IMR-90 (cell line): ENCODE measurements at regions not wholly inside any gene's neighbourhood (a gene's known extent, or its start where the extent isn't known, plus 50 kb on each side); places are given as distances from the start of the nearest gene placed in this dataset.

ENCODE experiments used
- ATAC-seq: fragments of 200-7000 bp; cut with Tn5 transposase; 2 replicates; pipeline ENCODE4 v1.9.1; 2020; ENCODE audit warnings: low read depth, mild to moderate bottlenecking, moderate library complexity
- BruUV-seq: library from RNA; stranded (reverse); fragments of 400-500 nt; replicated peaks from 2 replicates; lab custom pipeline; 2021; lab: Mats Ljungman, UMichigan
- CTCF ChIA-PET: fragments of 300-600 bp; formaldehyde crosslinking; extraction: SDS; loops from one replicate; lab custom pipeline; 2021; ENCODE audit warnings: antibody characterized with exemption; lab: Yijun Ruan, JAX
- POLR2A ChIA-PET: fragments of 300-600 bp; sonication (Branson Sonifier 250); formaldehyde crosslinking; loops from one replicate; lab custom pipeline; 2022; ENCODE audit warnings: antibody characterized with exemption; ENCODE audit not compliant: unreplicated experiment; lab: Charles Lee
- DNase-seq: peaks from one replicate; pipeline ENCODE4 v3.0.0; 2013
- H2AFZ ChIP-seq: replicated peaks from 2 replicates; pipeline ENCODE3; 2013; ENCODE audit warnings: low read length, mild to moderate bottlenecking; ENCODE audit not compliant: poor library complexity
- H2AK5ac ChIP-seq: 2 replicates; pipeline ENCODE4 v1.6.1; 2013; ENCODE audit warnings: low read depth, low read length, inconsistent platforms
- H2AK9ac ChIP-seq: replicated peaks from 2 replicates; pipeline ENCODE3; 2013; ENCODE audit warnings: mild to moderate bottlenecking, low read depth, low read length, moderate library complexity; ENCODE audit not compliant: poor library complexity
- H2BK120ac ChIP-seq: 2 replicates; pipeline ENCODE4 v1.6.1; 2013; ENCODE audit warnings: low read depth, low read length, inconsistent platforms
- H2BK15ac ChIP-seq: 3 replicates; pipeline ENCODE4 v1.6.1; 2013; ENCODE audit warnings: low read depth, low read length, inconsistent platforms
- H2BK20ac ChIP-seq: 2 replicates; pipeline ENCODE4 v1.6.1; 2013; ENCODE audit warnings: low read depth, mild to moderate bottlenecking, inconsistent platforms, low read length, moderate library complexity
- H2BK5ac ChIP-seq: 2 replicates; pipeline ENCODE4 v1.6.1; 2013; ENCODE audit warnings: mild to moderate bottlenecking, low read depth, low read length, inconsistent platforms; ENCODE audit not compliant: poor library complexity, severe bottlenecking
- H3K14ac ChIP-seq: replicated peaks from 2 replicates; pipeline ENCODE4 v1.6.1; 2013; ENCODE audit warnings: low read depth, low read length, inconsistent platforms
- H3K18ac ChIP-seq: 2 replicates; pipeline ENCODE4 v1.6.1; 2013; ENCODE audit warnings: low read depth, low read length, control low read depth
- H3K23ac ChIP-seq: 2 replicates; pipeline ENCODE4 v1.6.1; 2013; ENCODE audit warnings: low read depth, low read length, inconsistent platforms
- H3K27ac ChIP-seq: 2 replicates; pipeline ENCODE4 v1.5.1; 2013; ENCODE audit warnings: mild to moderate bottlenecking, control low read depth, low read length; ENCODE audit not compliant: insufficient read depth
- H3K27me3 ChIP-seq: 2 replicates; pipeline ENCODE4 v1.6.1; 2013; ENCODE audit warnings: low read length; ENCODE audit not compliant: control insufficient read depth, insufficient read depth
- H3K36me3 ChIP-seq: 2 replicates; pipeline ENCODE4 v1.6.1; 2013; ENCODE audit warnings: low read length, mixed read lengths; ENCODE audit not compliant: control insufficient read depth, insufficient read depth
- H3K4ac ChIP-seq: 2 replicates; pipeline ENCODE4 v1.6.1; 2013; ENCODE audit warnings: low read depth, low read length, inconsistent platforms
- H3K4me1 ChIP-seq: 2 replicates; pipeline ENCODE4 v1.6.1; 2013; ENCODE audit warnings: low read length, mixed read lengths; ENCODE audit not compliant: control insufficient read depth, insufficient read depth
- H3K4me2 ChIP-seq: 2 replicates; pipeline ENCODE4 v1.6.1; 2013; ENCODE audit warnings: low read depth, mild to moderate bottlenecking, control low read depth, low read length, moderate library complexity
- H3K4me3 ChIP-seq: 2 replicates; pipeline ENCODE4 v1.5.1; 2013; ENCODE audit warnings: low read depth, mild to moderate bottlenecking, control low read depth, low read length, moderate library complexity; ENCODE audit not compliant: insufficient read depth
- H3K56ac ChIP-seq: 2 replicates; pipeline ENCODE4 v1.6.1; 2013; ENCODE audit warnings: low read length, inconsistent platforms; ENCODE audit not compliant: insufficient read depth; ENCODE audit errors: extremely low read depth
- H3K79me1 ChIP-seq, 2 experiments: 2 replicates each; pipeline ENCODE4 v1.6.1; 2013; ENCODE audit warnings: low read length in 2 of 2, inconsistent platforms in 1 of 2, low read depth in 1 of 2
- H3K9ac ChIP-seq: 2 replicates; pipeline ENCODE4 v1.6.1; 2013; ENCODE audit warnings: low read depth, low read length, control low read depth
- H3K9me1 ChIP-seq: 2 replicates; pipeline ENCODE4 v1.6.1; 2013; ENCODE audit warnings: low read length, inconsistent platforms; ENCODE audit not compliant: insufficient read depth
- H3K9me3 ChIP-seq: 2 replicates; pipeline ENCODE4 v1.6.1; 2013; ENCODE audit warnings: low read length; ENCODE audit not compliant: control insufficient read depth, insufficient read depth
- H4K20me1 ChIP-seq: 2 replicates; pipeline ENCODE4 v1.6.1; 2013; ENCODE audit warnings: low read length, inconsistent platforms; ENCODE audit not compliant: insufficient read depth
- H4K5ac ChIP-seq: 2 replicates; pipeline ENCODE4 v1.6.1; 2013; ENCODE audit warnings: mild to moderate bottlenecking, low read depth, low read length, control low read depth
- H4K8ac ChIP-seq, 2 experiments: 2 replicates each; pipeline ENCODE4 v1.6.1; 2013; ENCODE audit warnings: low read depth in 2 of 2, low read length in 2 of 2, control low read depth in 1 of 2, inconsistent platforms in 1 of 2
- H4K91ac ChIP-seq: 2 replicates; pipeline ENCODE4 v1.6.1; 2013; ENCODE audit warnings: low read depth, low read length, inconsistent platforms; ENCODE audit not compliant: insufficient read depth
- BHLHE40 ChIP-seq: fragments of 150-350 bp; IDR thresholded peaks from 2 replicates; pipeline ENCODE4 v1.6.1; 2016; ENCODE audit warnings: mild to moderate bottlenecking, low read depth, low read length
- CEBPB ChIP-seq: IDR thresholded peaks from 2 replicates; pipeline ENCODE4 v1.6.1; 2012; ENCODE audit warnings: low read depth, low read length, improper control_type of control experiment
- CHD1 ChIP-seq: IDR thresholded peaks from 2 replicates; pipeline ENCODE4 v1.6.1; 2012; ENCODE audit warnings: low read depth, low read length, improper control_type of control experiment
- ELK1 ChIP-seq: fragments of 150-350 bp; IDR thresholded peaks from 2 replicates; pipeline ENCODE4 v1.6.1; 2016; ENCODE audit warnings: low read depth, mild to moderate bottlenecking, low read length, moderate library complexity, borderline replicate concordance
- FOS ChIP-seq: fragments of 150-350 bp; IDR thresholded peaks from 2 replicates; pipeline ENCODE4 v1.6.1; 2016; ENCODE audit warnings: low read depth, low read length
- MAFK ChIP-seq: IDR thresholded peaks from 2 replicates; pipeline ENCODE4 v1.6.1; 2012; ENCODE audit warnings: low read depth, low read length, improper control_type of control experiment
- MAZ ChIP-seq: IDR thresholded peaks from 2 replicates; pipeline ENCODE4 v1.6.1; 2012; ENCODE audit warnings: low read depth, mild to moderate bottlenecking, low read length, improper control_type of control experiment, moderate library complexity, borderline replicate concordance
- MXI1 ChIP-seq: IDR thresholded peaks from 2 replicates; pipeline ENCODE4 v1.6.1; 2012; ENCODE audit warnings: low read depth, mild to moderate bottlenecking, low read length, moderate library complexity, borderline replicate concordance
- NFE2L2 ChIP-seq: fragments of 150-350 bp; IDR thresholded peaks from 2 replicates; pipeline ENCODE4 v1.6.1; 2016; ENCODE audit warnings: low read depth, mild to moderate bottlenecking, low read length
- POLR2A ChIP-seq: IDR thresholded peaks from 2 replicates; pipeline ENCODE4 v1.6.1; 2012; ENCODE audit warnings: mild to moderate bottlenecking, low read depth, low read length
- RAD21 ChIP-seq: IDR thresholded peaks from 2 replicates; pipeline ENCODE4 v1.6.1; 2012; ENCODE audit warnings: low read length, improper control_type of control experiment
- RCOR1 ChIP-seq: IDR thresholded peaks from 2 replicates; pipeline ENCODE4 v1.6.1; 2012; ENCODE audit warnings: mild to moderate bottlenecking, low read length, improper control_type of control experiment; ENCODE audit not compliant: insufficient replicate concordance
- RFX5 ChIP-seq: IDR thresholded peaks from 2 replicates; pipeline ENCODE4 v1.8.0; 2012; ENCODE audit warnings: low read depth, mild to moderate bottlenecking, low read length, moderate library complexity
- SMC3 ChIP-seq: fragments of 150-350 bp; IDR thresholded peaks from 2 replicates; pipeline ENCODE4 v1.6.1; 2016; ENCODE audit warnings: low read depth, mild to moderate bottlenecking, antibody characterized with exemption, low read length, moderate library complexity
- WGBS, 2 experiments: methylation state at CpG; one replicate each; pipeline versions ENCODE4 v1.1.5 to v1.1.7; 2013; ENCODE audit warnings: missing lambda C conversion rate in 2 of 2; ENCODE audit not compliant: insufficient read length in 1 of 2; ENCODE audit errors: extremely low coverage in 2 of 2; 5-methylcytosine and 5-hydroxymethylcytosine counted together
- dilution Hi-C: fragments of 300-500 bp; cut with HindIII; formaldehyde crosslinking; loops from one replicate; pipeline ENCODE4 v1.14.3; 2018; ENCODE audit warnings: low sequenced_read_pairs; ENCODE audit not compliant: unreplicated experiment
- in situ Hi-C: fragments of 300-500 bp; cut with MboI; formaldehyde crosslinking; loops from 3 replicates; pipeline ENCODE4 v1.14.3; 2019; ENCODE audit warnings: low sequenced_read_pairs, inconsistent platforms, mixed read lengths
- intact Hi-C: fragments of 100-400 bp; cut with micrococcal nuclease; formaldehyde crosslinking; loops from 2 replicates; pipeline ENCODE4 v1.10.0; 2022
- TF ChIP-seq, protein P1 (sequence below): fragments of 150-350 bp; IDR thresholded peaks from 2 replicates; pipeline ENCODE4 v1.6.1; 2017; ENCODE audit warnings: mild to moderate bottlenecking, antibody characterized with exemption, low read length, low read depth
- TF ChIP-seq, protein P2 (sequence below): conservative IDR thresholded peaks from 2 replicates; pipeline ENCODE4 v1.5.1; 2012; ENCODE audit warnings: mild to moderate bottlenecking, low read depth, low read length, improper control_type of control experiment

DNA sequence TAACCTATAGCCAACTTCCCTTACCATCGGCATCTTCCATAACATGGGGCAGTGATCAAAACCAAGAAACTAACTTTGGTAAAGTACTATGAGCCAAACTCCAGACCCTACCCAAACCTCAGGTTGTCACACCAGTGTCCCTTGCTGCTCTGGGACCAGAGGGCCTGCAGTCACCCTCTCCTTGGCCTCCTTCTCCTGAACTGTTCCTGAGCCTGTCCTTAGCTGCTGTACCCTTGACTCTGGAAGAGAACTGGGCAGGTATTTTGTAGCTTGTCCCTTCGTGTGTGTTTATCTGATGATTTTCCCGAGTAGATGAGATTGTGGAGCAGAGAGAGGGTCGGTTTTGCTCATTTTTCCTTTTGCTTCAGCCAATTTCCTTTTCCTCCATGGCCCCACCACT is 240.4 kb downstream of the SYK start:
- no peaks in the 10 kb centered on the region for H3K9me3 ChIP-seq
- no peak overlapping the region for H4K5ac ChIP-seq
- no peak overlapping the region for H3K56ac ChIP-seq
- H3K4ac ChIP-seq = peak overlapping the region; percentile 53; the same call in 1 of the 2 replicates
- peaks cover 0 to 17% of the 10 kb centered on the region in 2 experiments; a peak in 3 of 4 replicates for H3K79me1 ChIP-seq
- H3K27me3 ChIP-seq = no peaks in the 10 kb centered on the region
- peaks cover 25% of the 10 kb centered on the region for H3K9me1 ChIP-seq
- peak overlapping the region; percentile 7 for H2AK9ac ChIP-seq
- H2BK5ac ChIP-seq = no peak overlapping the region
- no peak for TF ChIP-seq BHLHE40
- no peak for TF ChIP-seq MXI1
- no peak for TF ChIP-seq RAD21
- no peak for TF ChIP-seq MAZ
- TF ChIP-seq, protein P1, sequence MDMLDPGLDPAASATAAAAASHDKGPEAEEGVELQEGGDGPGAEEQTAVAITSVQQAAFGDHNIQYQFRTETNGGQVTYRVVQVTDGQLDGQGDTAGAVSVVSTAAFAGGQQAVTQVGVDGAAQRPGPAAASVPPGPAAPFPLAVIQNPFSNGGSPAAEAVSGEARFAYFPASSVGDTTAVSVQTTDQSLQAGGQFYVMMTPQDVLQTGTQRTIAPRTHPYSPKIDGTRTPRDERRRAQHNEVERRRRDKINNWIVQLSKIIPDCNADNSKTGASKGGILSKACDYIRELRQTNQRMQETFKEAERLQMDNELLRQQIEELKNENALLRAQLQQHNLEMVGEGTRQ = no peak
- no peak for TF ChIP-seq CHD1
- TF ChIP-seq MAFK = no peak
- TF ChIP-seq FOS = no peak
- no peak for TF ChIP-seq NFE2L2
- TF ChIP-seq, protein P2, sequence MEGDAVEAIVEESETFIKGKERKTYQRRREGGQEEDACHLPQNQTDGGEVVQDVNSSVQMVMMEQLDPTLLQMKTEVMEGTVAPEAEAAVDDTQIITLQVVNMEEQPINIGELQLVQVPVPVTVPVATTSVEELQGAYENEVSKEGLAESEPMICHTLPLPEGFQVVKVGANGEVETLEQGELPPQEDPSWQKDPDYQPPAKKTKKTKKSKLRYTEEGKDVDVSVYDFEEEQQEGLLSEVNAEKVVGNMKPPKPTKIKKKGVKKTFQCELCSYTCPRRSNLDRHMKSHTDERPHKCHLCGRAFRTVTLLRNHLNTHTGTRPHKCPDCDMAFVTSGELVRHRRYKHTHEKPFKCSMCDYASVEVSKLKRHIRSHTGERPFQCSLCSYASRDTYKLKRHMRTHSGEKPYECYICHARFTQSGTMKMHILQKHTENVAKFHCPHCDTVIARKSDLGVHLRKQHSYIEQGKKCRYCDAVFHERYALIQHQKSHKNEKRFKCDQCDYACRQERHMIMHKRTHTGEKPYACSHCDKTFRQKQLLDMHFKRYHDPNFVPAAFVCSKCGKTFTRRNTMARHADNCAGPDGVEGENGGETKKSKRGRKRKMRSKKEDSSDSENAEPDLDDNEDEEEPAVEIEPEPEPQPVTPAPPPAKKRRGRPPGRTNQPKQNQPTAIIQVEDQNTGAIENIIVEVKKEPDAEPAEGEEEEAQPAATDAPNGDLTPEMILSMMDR = no peak
- TF ChIP-seq SMC3 = no peak
- TF ChIP-seq CEBPB = no peak
- TF ChIP-seq RCOR1 = no peak
- TF ChIP-seq ELK1 = no peak
- no peak for TF ChIP-seq RFX5
- TF ChIP-seq POLR2A = no peak
- 100% methylated on average over 1 of the region's 4 CpGs; no CpG with 5 or more reads in 1 of the 2 experiments for WGBS, 2 experiments
- no peak overlapping the region for H3K27ac ChIP-seq
- H2BK120ac ChIP-seq = peak overlapping the region; percentile 33; the same call in 1 of the 2 replicates
- ATAC-seq (no peak), DNase-seq (no peak)
- ChIA-PET POLR2A (no interaction called here), CTCF (no interaction called here)
- peaks cover 25% of the 10 kb centered on the region for H3K4me1 ChIP-seq
- H2BK20ac ChIP-seq = peak overlapping the region; percentile 39; the same call in 1 of the 2 replicates
- H2BK15ac ChIP-seq = peak overlapping the region; percentile 33; the same call in 2 of the 3 replicates
- H3K23ac ChIP-seq = no peak overlapping the region
- H2AK5ac ChIP-seq = peak overlapping the region; percentile 56; the same call in 1 of the 2 replicates
- intact Hi-C loops (no loop called here), in situ Hi-C loops (no loop called here), dilution Hi-C loops (no loop called here)
- H4K20me1 ChIP-seq = no peaks in the 10 kb centered on the region
- H4K91ac ChIP-seq = peak overlapping the region; percentile 10
- H3K4me3 ChIP-seq = no peak overlapping the region
- H3K18ac ChIP-seq = no peak overlapping the region
- no TSS peak for BruUV-seq
- H3K14ac ChIP-seq = no peak overlapping the region
- H2AFZ ChIP-seq = no peak overlapping the region
- H3K4me2 ChIP-seq = no peak overlapping the region
- no peaks in the 10 kb centered on the region for H3K36me3 ChIP-seq
- H4K8ac ChIP-seq = peak overlapping the region in 1 of 2 experiments; percentile 46; a peak in 1 of 4 replicates
- H3K9ac ChIP-seq = no peak overlapping the region
